MG63 (cell line): ENCODE measurements at regions not wholly inside any gene's neighbourhood (a gene's known extent, or its start where the extent isn't known, plus 50 kb on each side); places are given as distances from the start of the nearest gene placed in this dataset.
"Not testable (repeated sequence)": the region's sequence is repeated elsewhere in the genome, so short reads cannot be mapped to it uniquely, and the experiment has no call there.

Experiments
- DNase-seq: peaks from one replicate; pipeline ENCODE4 v3.0.0-alpha.2; 2020
- H3K27me3 ChIP-seq: fragments of 250-450 bp; sonication (Bioruptor Pico); 2 replicates; pipeline ENCODE4 v1.5.1; 2020; ENCODE audit warnings: mild to moderate bottlenecking, moderate library complexity
- H3K36me3 ChIP-seq: fragments of 250-450 bp; sonication (Bioruptor Pico); 2 replicates; pipeline ENCODE4 v1.5.1; 2020; ENCODE audit warnings: mild to moderate bottlenecking, moderate library complexity
- H3K4me3 ChIP-seq: fragments of 250-450 bp; sonication (Bioruptor Pico); 2 replicates; pipeline ENCODE4 v1.5.1; 2020; ENCODE audit warnings: mild to moderate bottlenecking, moderate library complexity
- H3K9me3 ChIP-seq: fragments of 250-450 bp; sonication (Bioruptor Pico); 2 replicates; pipeline ENCODE4 v1.5.1; 2020; ENCODE audit warnings: mild to moderate bottlenecking, moderate library complexity

DNA sequence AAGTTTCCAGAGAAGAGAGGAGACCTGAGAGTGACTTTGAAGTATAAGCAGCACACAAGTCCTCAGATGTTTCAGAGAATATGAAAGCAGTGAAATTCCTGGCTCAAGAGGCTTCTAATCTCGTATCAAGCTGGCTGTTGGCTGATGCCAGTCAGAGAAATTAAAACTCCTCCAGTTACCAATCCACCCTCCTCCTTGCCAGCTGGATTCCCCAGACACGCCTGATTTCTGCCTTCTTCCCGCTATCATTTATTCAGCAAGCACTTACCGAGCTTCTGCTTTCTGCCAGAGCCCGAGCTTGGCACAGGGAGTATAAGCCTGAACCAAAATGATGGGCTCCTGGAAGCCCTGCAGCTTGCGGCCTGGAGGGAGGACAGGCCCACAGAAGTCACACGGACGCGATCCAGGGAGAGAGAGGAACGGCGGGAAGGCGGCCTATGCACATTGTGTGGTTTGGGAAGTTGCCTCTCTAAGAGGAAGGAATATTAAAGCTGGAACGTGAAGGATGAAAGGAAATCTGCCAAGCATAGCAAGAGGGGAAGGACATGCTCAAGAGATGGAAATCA is 102.4 kb upstream of the TBL1X start:
- peak; percentile 31 for DNase-seq
- no peak overlapping the region for H3K4me3 ChIP-seq
- H3K9me3 ChIP-seq, result no peaks in the 10 kb centered on the region
- no peaks in the 10 kb centered on the region for H3K27me3 ChIP-seq
- no peaks in the 10 kb centered on the region for H3K36me3 ChIP-seq

DNA sequence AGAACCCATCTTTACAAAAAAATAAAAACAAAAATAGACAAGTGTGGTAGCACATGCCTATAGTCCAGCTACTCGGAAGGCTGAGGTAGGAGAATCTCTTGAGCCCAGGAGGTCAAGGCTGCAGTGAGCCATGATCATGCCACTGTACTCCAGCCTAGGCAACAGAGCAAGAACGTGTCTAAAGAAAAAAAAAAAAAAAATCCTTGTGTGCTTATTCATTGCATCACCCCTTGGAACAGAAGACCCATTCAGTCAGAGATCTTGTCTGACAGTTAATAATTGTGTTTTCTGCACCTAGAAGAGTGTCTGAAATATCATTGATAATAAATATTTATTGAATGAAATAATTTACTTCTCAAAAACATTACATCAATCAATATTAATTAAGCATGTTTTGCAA is 97.4 kb upstream of the TBL1X start:
- H3K36me3 ChIP-seq, result no peaks in the 10 kb centered on the region
- H3K27me3 ChIP-seq, result no peaks in the 10 kb centered on the region
- H3K4me3 ChIP-seq, result no peak overlapping the region
- no peak for DNase-seq
- H3K9me3 ChIP-seq, result no peaks in the 10 kb centered on the region

DNA sequence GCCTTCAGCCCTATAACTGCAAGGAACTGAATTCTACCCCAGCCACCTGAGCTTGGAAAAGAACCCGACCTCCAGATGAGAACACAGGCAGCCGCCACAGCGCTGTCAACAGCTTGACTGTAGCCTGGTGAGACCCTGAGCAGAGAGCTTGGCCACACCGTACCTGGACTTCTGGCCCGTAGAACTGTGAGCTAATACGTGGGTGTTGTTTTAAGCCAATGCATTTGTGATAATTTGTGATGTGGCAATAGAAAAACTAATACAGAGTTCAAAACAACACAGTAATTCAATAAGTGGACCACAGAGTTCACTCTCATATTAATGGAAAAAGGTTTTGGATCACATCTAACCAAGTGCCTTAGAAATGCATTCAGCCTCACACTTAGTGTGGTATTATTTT is 96.6 kb upstream of the TBL1X start:
- no peak for DNase-seq
- no peak overlapping the region for H3K4me3 ChIP-seq
- no peaks in the 10 kb centered on the region for H3K36me3 ChIP-seq
- H3K27me3 ChIP-seq, result no peaks in the 10 kb centered on the region
- H3K9me3 ChIP-seq, result no peaks in the 10 kb centered on the region

DNA sequence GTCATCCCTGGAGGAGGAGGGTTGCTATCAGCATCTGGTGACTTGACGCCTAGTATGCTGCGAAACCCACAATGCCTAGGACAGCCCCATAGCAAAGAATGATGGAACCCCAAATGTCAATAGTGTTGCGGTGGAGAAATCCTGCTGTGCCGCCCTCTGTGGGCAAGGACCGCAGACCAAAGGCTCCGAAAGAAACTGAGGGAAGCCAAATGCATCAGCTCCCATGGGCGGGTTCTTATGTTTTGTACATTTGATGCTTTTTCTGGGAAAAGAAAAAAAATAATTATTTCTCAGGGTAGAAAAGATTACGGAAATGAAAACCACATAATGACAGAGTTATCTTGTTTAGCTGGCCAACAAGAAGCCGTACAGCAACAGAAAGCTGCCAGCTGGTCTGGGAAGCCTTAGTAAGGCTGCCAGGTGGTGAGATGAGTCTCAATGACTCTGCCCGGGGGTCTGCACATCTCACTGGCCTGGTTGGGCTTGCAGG is 95.0 kb upstream of the TBL1X start:
- no peaks in the 10 kb centered on the region for H3K27me3 ChIP-seq
- no peaks in the 10 kb centered on the region for H3K36me3 ChIP-seq
- no peak overlapping the region for H3K4me3 ChIP-seq
- H3K9me3 ChIP-seq, result no peaks in the 10 kb centered on the region
- DNase-seq, result no peak

DNA sequence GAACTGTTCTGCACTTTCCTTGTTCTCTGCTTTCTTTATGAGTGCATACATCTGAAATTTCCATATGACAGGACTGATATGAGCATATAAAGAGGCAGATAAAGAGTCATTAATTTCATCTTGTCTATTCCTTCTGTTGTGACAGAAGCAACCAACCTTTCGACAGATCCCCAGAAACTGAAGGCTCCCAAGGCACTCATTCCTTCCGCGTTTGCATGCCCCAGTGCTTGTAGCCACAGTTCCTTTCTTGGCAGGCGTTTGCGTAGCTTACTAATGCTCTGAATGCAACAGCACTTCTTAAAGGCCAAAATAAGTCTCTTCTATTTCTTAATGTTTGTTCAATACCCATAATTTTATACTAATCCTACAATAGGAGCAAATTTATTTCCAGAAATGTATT is 94.0 kb upstream of the TBL1X start:
- Histone ChIP-seq H3K9me3 (no peaks in the 10 kb centered on the region), H3K4me3 (no peak overlapping the region), H3K27me3 (no peaks in the 10 kb centered on the region), H3K36me3 (no peaks in the 10 kb centered on the region)
- peak; percentile 55 for DNase-seq

DNA sequence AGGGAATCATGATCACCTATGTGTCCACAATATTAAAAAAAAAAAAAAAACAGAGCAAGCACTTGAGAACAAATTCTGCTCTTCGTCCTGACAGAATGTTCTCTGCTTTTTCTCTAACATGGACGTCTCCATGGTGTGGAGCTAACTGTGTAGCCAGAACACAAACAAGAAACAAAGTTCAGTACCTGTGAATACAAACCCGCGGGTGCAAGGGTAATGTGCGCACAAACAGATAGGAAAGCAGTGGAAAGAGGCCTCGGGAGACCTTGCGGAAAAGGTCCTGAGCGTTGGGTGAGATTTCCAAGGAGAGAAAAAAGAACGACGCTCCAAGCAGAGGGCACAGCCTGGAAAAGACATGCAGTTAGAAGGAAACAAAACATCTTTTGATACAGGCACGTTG is 92.0 kb upstream of the TBL1X start:
- Histone ChIP-seq H3K27me3 (no peaks in the 10 kb centered on the region), H3K4me3 (no peak overlapping the region), H3K9me3 (no peaks in the 10 kb centered on the region), H3K36me3 (no peaks in the 10 kb centered on the region)
- DNase-seq, result no peak

DNA sequence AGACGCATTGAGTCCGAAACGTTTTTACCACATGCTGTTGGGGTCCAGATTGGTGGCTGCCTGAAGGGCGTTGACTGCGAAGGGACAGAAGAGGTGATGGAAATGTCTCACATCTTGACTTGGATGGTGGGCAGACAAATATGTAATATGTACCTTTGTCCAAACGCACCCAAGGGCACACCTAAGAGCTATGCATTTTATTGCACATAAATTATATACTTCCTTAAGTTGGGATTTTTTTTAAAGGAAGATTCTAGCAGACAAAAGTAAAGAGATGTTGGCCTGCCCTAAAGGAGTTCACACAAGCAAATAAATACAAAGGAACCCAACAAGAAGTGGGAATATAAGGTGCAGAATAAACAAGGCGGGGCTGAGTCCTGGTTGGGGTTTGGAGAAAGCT is 91.1 kb upstream of the TBL1X start:
- Histone ChIP-seq H3K9me3 (no peaks in the 10 kb centered on the region), H3K36me3 (no peaks in the 10 kb centered on the region), H3K4me3 (no peak overlapping the region), H3K27me3 (no peaks in the 10 kb centered on the region)
- DNase-seq, result no peak

DNA sequence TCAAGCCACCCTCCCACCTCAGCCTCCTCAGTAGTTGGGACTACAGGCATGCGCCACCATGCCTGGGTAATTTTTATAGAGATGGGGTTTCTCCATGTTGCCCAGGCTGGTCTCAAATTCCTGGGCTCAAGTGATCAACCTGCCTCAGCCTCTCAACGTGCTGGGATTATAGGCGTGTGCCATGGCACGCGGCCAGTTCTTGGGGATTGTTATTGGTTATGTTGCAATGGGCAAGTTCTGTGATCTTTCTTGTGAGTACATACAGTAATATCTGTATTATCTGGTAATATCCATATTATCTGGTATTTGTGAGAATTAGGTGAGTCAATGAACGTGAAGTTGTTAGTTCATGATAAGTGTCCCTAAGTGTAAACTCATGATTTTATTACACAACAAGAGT is 90.3 kb upstream of the TBL1X start:
- Histone ChIP-seq H3K27me3 (no peaks in the 10 kb centered on the region), H3K9me3 (no peaks in the 10 kb centered on the region), H3K4me3 (no peak overlapping the region), H3K36me3 (no peaks in the 10 kb centered on the region)
- peak; percentile 31 for DNase-seq

DNA sequence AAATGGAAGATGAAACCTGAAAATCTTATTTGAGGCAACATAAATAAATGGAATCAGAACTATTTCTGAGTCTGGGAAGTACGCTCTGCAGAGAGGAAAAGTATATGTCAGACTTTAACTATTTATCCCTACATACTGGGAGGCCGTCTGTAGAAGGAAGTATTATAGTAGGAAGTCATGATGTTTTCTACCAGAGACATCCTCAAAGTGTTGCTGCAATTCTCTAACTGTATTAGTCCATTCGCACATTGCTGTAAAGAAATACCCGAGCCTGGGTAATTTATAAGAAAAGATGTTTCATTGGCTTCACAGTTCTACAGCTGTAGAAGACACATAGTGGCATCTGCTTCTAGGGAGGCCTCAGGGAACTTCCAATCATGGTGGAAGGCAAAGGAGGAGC is 88.7 kb upstream of the TBL1X start:
- Histone ChIP-seq H3K9me3 (no peaks in the 10 kb centered on the region), H3K36me3 (no peaks in the 10 kb centered on the region), H3K4me3 (no peak overlapping the region), H3K27me3 (no peaks in the 10 kb centered on the region)
- DNase-seq, result no peak

DNA sequence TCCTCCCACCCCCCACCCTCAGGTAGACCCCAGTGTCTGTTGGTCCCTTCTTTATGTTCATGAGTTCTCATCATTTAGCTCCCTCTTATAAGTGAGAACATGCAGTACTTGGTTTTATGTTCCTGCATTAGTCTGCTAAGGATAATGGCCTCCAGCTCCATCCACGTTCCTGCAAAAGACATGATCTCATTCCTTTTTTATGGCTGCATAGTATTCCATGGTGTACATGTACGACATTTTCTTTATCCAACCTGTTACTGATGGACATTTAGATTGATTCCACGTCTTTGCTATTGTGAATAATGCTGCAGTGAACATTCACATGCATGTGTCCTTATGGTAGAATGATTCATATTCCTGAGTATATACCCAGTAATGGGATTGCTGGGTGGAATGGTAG is 87.6 kb upstream of the TBL1X start:
- not testable (repeated sequence) for H3K9me3 ChIP-seq, H3K4me3 ChIP-seq, DNase-seq, H3K27me3 ChIP-seq, H3K36me3 ChIP-seq

DNA sequence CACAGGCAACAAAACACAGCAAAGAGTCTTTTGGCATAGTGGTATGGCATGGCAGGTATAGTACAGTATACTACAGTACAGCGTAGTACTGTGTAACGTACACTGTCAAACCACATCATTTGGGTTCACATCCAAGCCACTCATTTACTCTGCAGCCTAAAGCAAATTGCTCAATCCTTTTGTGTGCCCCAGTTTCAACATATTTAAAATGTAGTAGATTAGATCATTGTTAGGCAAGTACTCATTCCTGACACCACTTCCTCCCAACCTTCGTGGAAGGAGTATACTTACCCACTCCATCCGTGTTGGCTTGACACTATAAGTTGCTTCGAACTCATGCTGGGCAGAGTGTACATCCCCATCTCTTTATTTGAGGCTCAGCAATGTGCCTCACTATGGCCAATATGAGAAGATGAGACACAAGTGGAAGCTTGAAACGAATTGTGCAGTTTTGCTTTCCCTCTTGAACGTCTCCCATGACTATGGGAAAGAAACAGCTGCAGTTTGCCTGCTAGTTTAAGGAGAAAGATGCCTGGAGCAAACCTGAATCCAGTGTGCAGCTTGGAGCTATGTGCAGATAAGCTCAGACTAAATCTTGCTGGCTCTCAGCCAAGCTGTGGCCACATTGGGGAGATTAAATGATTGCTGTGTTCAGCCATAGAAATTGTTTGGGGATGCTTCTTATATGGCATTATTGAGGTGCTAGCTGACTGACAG is 85.7 kb upstream of the TBL1X start:
- Histone ChIP-seq H3K9me3 (no peaks in the 10 kb centered on the region), H3K36me3 (no peaks in the 10 kb centered on the region), H3K27me3 (no peaks in the 10 kb centered on the region), H3K4me3 (no peak overlapping the region)
- no peak for DNase-seq

DNA sequence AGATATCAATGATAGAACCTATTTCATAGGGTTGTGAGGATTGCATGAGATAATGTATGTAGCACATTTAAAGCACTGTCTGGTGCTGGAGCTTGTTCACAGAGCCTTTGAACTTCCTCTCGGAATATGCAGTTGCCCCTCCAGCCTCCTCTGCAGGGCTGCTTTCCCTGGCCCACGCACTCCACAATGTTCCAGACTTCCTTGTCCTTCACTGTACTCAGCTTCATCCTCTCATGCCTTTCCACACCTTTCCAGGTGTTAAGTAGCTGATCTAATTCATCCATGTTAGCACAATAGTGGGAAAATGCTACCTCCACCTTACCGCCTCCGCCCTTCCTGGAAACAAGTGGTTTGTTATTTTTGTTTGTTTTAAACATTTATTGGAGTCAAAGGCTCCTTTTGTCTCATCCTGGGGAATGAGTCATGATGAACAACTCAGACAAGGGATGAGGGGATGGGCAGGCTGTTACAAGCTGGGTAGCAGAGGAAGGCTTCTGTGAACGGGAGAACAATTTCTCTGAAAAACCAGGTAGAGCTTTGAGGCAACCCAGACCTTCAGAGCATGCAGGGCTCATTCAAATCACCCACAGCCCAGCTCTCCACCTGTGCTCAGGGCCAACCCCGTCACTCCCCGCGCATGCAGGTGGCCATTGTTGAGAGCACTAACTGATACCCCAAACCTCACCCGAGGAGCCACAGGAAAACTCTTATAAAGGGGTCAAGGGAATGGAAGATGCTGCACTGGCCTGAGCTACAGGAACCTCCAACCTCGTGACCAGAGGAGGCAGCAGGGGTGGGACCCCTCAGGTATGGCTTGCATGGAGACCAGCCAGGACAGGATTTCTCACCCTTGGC is 84.9 kb upstream of the TBL1X start:
- no peaks in the 10 kb centered on the region for H3K36me3 ChIP-seq
- H3K4me3 ChIP-seq, result no peak overlapping the region
- no peaks in the 10 kb centered on the region for H3K27me3 ChIP-seq
- no peaks in the 10 kb centered on the region for H3K9me3 ChIP-seq
- DNase-seq, result peak; percentile 44

DNA sequence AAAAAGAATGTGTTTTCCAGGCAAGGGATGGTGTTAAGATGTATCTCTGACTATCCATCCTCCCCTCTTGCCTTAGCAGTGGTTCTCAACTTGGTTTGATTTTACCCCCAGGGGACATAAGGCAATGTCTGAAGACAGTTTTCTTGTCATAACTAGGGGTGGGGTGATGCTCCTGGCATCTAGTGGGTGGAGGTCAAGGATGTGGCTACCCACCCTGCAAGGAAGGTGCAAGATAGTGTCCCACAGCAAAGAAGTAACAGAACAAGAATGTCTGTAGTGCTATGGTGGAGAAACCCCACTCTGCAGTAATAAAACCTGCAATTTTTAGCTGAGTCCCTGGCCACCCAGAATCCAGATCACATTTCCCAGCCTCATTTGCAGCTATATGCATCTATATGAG is 81.2 kb upstream of the TBL1X start:
- Histone ChIP-seq H3K36me3 (no peaks in the 10 kb centered on the region), H3K9me3 (no peaks in the 10 kb centered on the region), H3K4me3 (no peak overlapping the region), H3K27me3 (no peaks in the 10 kb centered on the region; the same call in 1 of the 2 replicates)
- no peak for DNase-seq

DNA sequence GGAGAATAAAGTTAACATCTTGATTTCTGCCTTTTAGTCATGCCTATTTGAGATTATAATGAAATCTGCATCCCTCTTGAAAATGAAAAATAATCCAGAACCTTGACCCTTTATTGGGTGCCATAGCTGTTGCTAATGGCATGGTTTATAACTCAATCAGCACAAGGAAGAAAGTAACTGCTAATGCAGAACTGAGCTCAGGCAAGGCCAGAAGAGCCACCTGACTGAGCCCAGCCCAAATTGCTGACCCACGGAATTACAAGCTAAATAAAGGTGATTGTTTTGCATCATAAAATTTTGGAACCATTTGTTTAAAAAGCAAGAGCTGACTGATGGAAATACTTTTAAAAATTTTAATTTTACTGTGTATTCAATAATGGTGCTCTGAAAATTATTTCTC is 76.4 kb upstream of the TBL1X start:
- Histone ChIP-seq H3K36me3 (no peaks in the 10 kb centered on the region), H3K4me3 (no peak overlapping the region), H3K27me3 (no peaks in the 10 kb centered on the region; the same call in 1 of the 2 replicates), H3K9me3 (no peaks in the 10 kb centered on the region)
- no peak for DNase-seq

DNA sequence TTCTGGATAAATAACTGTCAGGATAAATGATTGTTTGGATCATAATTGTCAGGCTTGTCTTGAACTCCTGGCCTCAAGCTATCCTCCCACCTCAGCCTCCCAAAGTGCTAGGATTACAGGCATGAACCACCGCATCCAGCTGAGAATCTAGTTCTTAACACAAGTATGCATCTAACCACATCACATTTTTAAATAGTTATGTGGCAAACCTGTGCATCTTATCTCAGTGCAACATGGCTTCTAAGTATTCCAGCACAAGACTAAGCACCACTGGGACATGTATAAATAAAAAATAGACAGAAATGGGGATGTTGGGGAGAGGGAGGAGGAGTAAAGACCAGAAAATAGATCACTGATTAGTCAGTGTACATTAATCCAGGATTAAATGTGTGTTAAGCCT is 74.7 kb upstream of the TBL1X start:
- no peaks in the 10 kb centered on the region for H3K9me3 ChIP-seq
- H3K36me3 ChIP-seq, result no peaks in the 10 kb centered on the region
- no peaks in the 10 kb centered on the region; the same call in 1 of the 2 replicates for H3K27me3 ChIP-seq
- DNase-seq, result no peak
- no peak overlapping the region for H3K4me3 ChIP-seq

DNA sequence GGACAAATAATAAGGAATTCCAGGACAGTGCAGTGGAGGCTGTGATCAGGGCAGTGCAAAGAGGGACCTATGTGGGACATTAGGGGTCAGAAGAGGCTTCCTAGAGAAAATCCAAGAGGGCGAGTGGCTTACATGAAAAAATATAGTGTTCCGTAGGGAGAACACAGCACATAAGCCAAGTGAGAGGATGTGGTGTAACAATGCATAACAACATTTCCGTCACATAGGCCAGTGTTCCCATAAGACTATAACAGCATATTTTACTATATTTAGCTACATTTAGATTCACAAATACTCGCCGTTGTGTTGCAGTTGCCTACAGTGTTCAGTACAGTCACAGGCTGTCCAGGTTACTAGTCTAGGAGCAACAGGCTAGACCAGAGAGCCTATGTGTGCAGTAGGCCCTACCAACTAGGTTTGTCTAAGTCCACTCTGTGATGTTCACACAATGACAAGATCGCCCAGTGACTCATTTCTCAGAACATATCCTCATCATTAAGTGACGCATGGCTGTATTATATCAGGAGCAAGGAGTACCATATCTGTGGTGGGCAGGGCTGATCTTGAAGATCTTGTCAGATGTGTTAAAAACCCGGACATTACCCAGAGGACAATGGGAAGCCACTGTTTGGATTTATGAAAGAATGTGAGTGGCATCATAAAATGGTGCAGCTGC is 74.0 kb upstream of the TBL1X start:
- no peak for DNase-seq
- Histone ChIP-seq H3K4me3 (no peak overlapping the region), H3K9me3 (no peaks in the 10 kb centered on the region)

DNA sequence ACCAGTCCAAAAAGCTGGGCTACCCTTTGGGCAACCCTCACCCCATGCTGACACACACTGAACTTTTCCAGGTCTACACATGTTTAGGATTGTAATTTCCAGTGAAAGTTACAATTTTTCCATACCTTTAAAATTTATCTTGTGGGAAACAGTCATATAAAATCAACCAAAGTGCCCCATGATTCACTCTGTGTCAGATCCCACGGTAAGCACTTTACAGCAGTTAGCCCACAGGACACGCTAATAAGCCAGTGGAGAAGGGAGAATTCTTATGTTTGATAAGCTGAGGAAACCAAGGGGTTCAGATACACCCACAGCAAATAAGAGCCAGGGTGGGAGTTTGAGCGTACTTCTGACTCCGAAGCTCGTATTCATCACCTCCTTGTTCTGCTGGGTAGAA is 72.4 kb upstream of the TBL1X start:
- DNase-seq, result no peak

More for the DNA sequence above, 74.0 kb upstream of the TBL1X start:
- no peaks in the 10 kb centered on the region; the same call in 1 of the 2 replicates for H3K27me3 ChIP-seq
- H3K36me3 ChIP-seq, result no peaks in the 10 kb centered on the region

More for the DNA sequence above, 72.4 kb upstream of the TBL1X start:
- no peaks in the 10 kb centered on the region for H3K36me3 ChIP-seq
- no peaks in the 10 kb centered on the region for H3K9me3 ChIP-seq
- H3K27me3 ChIP-seq, result no peaks in the 10 kb centered on the region
- H3K4me3 ChIP-seq, result no peak overlapping the region
